Esophagus muscularis mucosa (tissue), 4 donors: ENCODE measurements at regions not wholly inside any gene's neighbourhood (a gene's known extent, or its start where the extent isn't known, plus 50 kb on each side); places are given as distances from the start of the nearest gene placed in this dataset.
"Not testable (repeated sequence)": the region's sequence is repeated elsewhere in the genome, so short reads cannot be mapped to it uniquely, and the experiment has no call there.

Source experiments
- DNase-seq: peaks from one replicate; pipeline ENCODE4 v3.0.0-alpha.2; 2017; ENCODE audit errors: extremely low spot score
- H3K27ac ChIP-seq, 4 donors: fragments of 200-600 bp; sonication (generic); replicated peaks in 1 of 4; 1 replicate in 3 of 4; 2 replicates in 1 of 4; pipeline ENCODE4 v1.5.1; 2016 to 2019; ENCODE audit warnings: mild to moderate bottlenecking in 1 of 4
- H3K27me3 ChIP-seq, 4 donors: fragments of 200-600 bp; sonication (generic); one replicate each; pipeline versions ENCODE4 v1.5.1 to v1.6.0; 2016 to 2019
- H3K36me3 ChIP-seq, 4 donors: fragments of 200-600 bp; sonication (generic); one replicate each; pipeline ENCODE4 v1.5.1; 2016 to 2019
- H3K4me1 ChIP-seq, 4 donors: fragments of 200-600 bp; sonication (generic); one replicate each; pipeline ENCODE4 v1.5.1; 2016 to 2019
- H3K4me3 ChIP-seq, 4 donors: fragments of 200-600 bp; sonication (generic); 1 replicate in 2 of 4; 2 replicates in 2 of 4; pipeline ENCODE4 v1.5.1; 2016 to 2019; ENCODE audit warnings: mild to moderate bottlenecking in 4 of 4, moderate library complexity in 1 of 4
- H3K9me3 ChIP-seq, 4 donors: fragments of 200-600 bp; sonication (generic); 1 replicate in 3 of 4; 2 replicates in 1 of 4; pipeline ENCODE4 v1.5.1; 2016 to 2019
- EP300 ChIP-seq: sonication (generic); formaldehyde crosslinking; IDR thresholded peaks from one replicate; pipeline ENCODE4 v1.6.1; 2017; ENCODE audit warnings: antibody characterized with exemption
- POLR2A ChIP-seq: fragments of 450-650 bp; IDR thresholded peaks from one replicate; pipeline ENCODE4 v1.6.1; 2017; ENCODE audit warnings: antibody characterized with exemption, moderate library complexity, mild to moderate bottlenecking, low read depth
- POLR2AphosphoS5 ChIP-seq, 2 donors: sonication (generic); formaldehyde crosslinking; IDR thresholded peaks; one replicate each; pipeline ENCODE4 v1.6.1; 2017; ENCODE audit warnings: antibody characterized with exemption in 2 of 2
- WGBS: methylation state at CpG from one replicate; pipeline ENCODE4 v1.1.5; 2018; 5-methylcytosine and 5-hydroxymethylcytosine counted together
- intact Hi-C: fragments of 100-400 bp; cut with DNase I; formaldehyde crosslinking; loops from one replicate; pipeline ENCODE4 v1.15.1; 2023
- TF ChIP-seq, protein P1 (sequence below), 3 experiments: fragments of 200-600 bp in 2 of 3; fragments of 450-650 bp in 1 of 3; sonication (generic) in 2 of 3; IDR thresholded peaks; one replicate each; pipeline ENCODE4 v1.5.1; 2017 to 2019; ENCODE audit warnings: antibody characterized with exemption in 3 of 3, mild to moderate bottlenecking in 2 of 3, moderate library complexity in 1 of 3

DNA sequence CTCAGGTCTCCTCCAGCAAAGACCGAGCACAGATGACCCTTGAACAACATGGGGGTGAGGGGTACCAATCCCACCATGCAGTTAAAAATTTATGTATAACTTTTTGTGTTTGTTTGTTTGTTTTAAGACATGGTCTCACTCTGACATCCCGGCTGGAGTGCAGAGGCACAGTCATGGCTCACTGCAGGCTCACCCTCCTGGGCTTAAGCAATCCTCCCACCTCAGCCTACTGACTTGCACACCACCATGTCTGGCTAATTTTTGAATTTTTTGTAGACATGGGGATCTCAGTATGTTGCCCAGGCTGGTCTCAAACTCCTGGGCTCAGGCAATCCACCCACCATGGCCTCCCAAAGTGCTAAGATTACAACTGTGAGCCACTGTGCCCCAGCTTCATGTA is 231.0 kb upstream of the PIK3R1 start:
- 95% methylated on average over 2 of the region's 2 CpGs for WGBS
- H3K4me1 ChIP-seq: peaks cover 8 to 55% (median 42%) of the 10 kb centered on the region in 4 donors
- DNase-seq: no peak
- H3K27me3 ChIP-seq: no peaks in the 10 kb centered on the region
- H3K9me3 ChIP-seq: no peaks in the 10 kb centered on the region
- H3K36me3 ChIP-seq: no peaks in the 10 kb centered on the region
- H3K27ac ChIP-seq: no peak overlapping the region
- intact Hi-C loops: loop anchor here (10.0 kb wide), 1 partner anchor 290 kb away; no protein-coding TSS in a partner anchor
- H3K4me3 ChIP-seq: no peak overlapping the region
- TF ChIP-seq POLR2AphosphoS5 (IDR thresholded peaks at IDR 0.05) (no peak), EP300 (no peak), POLR2A (no peak)
- TF ChIP-seq, protein P1, sequence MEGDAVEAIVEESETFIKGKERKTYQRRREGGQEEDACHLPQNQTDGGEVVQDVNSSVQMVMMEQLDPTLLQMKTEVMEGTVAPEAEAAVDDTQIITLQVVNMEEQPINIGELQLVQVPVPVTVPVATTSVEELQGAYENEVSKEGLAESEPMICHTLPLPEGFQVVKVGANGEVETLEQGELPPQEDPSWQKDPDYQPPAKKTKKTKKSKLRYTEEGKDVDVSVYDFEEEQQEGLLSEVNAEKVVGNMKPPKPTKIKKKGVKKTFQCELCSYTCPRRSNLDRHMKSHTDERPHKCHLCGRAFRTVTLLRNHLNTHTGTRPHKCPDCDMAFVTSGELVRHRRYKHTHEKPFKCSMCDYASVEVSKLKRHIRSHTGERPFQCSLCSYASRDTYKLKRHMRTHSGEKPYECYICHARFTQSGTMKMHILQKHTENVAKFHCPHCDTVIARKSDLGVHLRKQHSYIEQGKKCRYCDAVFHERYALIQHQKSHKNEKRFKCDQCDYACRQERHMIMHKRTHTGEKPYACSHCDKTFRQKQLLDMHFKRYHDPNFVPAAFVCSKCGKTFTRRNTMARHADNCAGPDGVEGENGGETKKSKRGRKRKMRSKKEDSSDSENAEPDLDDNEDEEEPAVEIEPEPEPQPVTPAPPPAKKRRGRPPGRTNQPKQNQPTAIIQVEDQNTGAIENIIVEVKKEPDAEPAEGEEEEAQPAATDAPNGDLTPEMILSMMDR (IDR thresholded peaks at IDR 0.05): no peak

DNA sequence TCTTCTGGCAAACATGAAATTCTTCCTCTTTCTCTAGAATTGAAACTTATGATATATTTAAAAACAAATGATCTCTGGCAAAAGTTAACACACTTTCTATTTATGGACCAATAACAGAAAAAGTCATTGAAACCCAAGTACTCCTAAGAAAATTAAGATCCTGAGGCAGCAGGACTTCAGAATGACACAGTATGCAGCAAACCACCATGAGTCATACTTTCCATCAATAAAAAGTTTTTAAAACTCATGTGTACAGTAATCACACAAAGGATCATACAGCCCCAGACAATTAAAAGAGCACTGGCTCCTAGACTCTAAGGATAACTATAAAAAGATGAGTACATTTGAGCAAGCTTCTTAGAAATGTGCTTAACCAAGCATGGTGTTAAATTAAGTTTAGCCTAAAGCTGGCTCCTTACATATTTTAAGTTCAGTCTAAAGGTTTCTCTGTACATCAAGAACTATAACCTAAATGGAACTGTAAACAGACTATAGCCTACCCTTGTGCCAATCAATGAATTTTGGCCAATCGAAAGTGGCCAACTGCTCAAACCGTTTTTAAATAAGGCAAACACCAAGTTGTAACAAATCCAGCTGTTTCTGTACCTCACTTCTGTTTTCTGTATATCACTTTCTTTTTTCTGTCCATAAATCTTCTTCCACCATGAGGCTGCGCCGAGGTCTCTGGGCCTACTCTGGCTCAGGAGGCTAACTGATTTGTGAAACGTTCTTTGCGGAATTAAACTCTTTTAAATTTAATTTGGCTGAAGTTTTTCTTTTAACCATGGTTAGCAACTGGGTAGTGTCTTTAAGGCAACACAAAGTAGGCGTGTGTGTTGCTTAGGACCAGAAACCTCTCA is 232.1 kb upstream of the PIK3R1 start:
- Histone ChIP-seq H3K9me3 (no peaks in the 10 kb centered on the region), H3K4me1 (peaks cover 4 to 49% (median 36%) of the 10 kb centered on the region in 4 donors), H3K27ac (peak overlapping the region in 3 of 4 donors; percentile 36 to 42 (median 41)), H3K4me3 (no peak overlapping the region), H3K36me3 (no peaks in the 10 kb centered on the region), H3K27me3 (no peaks in the 10 kb centered on the region)
- WGBS: 86% methylated on average over 7 of the region's 7 CpGs
- no peak for TF ChIP-seq POLR2A
- no peak for TF ChIP-seq POLR2AphosphoS5 (IDR thresholded peaks at IDR 0.05)
- no peak for TF ChIP-seq EP300
- TF ChIP-seq, protein P1 (IDR thresholded peaks at IDR 0.05): no peak
- intact Hi-C loops: loop anchor here (10.0 kb wide), 1 partner anchor 289 kb away; no protein-coding TSS in a partner anchor
- no peak for DNase-seq

DNA sequence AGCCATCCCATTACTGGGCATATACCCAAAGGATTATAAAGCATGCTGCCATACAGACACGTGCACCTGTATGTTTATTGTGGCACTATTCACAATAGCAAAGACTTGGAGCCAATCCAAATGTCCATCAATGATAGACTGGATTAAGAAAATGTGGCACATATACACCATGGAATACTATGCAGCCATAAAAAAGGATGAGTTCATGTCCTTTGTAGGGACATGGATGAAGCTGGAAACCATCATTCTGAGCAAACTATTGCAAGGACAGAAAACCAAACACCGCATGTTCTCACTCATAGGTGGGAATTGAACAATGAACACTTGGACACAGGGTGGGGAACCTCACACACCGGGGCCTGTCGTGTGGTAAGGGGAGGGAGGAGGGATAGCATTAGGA is 233.4 kb upstream of the PIK3R1 start:
- H3K9me3 ChIP-seq, H3K36me3 ChIP-seq, H3K4me3 ChIP-seq, H3K27me3 ChIP-seq, DNase-seq: not testable (repeated sequence)
- Histone ChIP-seq H3K27ac (peak overlapping the region in 2 of 4 donors; percentile 60 to 62), H3K4me1 (peaks cover 4 to 62% (median 46%) of the 10 kb centered on the region in 4 donors)
- WGBS: 81% methylated on average over 4 of the region's 4 CpGs
- intact Hi-C loops: loop anchor here (10.0 kb wide), 1 partner anchor 287 kb away; no protein-coding TSS in a partner anchor

DNA sequence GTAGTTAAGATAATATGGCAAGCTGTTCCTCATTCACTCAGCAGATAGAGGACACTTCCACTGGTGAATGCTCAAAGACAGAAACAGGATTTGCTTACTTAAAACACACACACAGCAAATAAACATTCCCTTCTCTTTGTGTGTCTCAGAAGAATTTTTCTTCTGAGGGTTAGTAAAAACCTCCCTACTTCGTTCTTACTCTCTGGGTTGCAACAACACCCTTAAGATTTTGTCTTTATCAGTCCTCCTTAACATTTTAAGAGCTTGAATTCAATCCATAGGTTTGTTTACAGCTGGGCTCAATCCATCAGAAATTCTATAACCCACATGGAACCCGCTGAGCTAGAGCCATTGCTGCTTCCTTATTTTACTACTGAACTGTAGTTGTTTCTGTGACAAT is 237.4 kb upstream of the PIK3R1 start:
- TF ChIP-seq POLR2A (no peak), EP300 (no peak), POLR2AphosphoS5 (IDR thresholded peaks at IDR 0.05) (no peak)
- TF ChIP-seq, protein P1 (IDR thresholded peaks at IDR 0.05): no peak
- no peaks in the 10 kb centered on the region for H3K27me3 ChIP-seq
- H3K36me3 ChIP-seq: no peaks in the 10 kb centered on the region
- H3K9me3 ChIP-seq: no peaks in the 10 kb centered on the region
- H3K4me3 ChIP-seq: no peak overlapping the region
- H3K27ac ChIP-seq: peak overlapping the region in 3 of 4 donors; percentile 37 to 55 (median 52)
- 53% methylated on average over 2 of the region's 2 CpGs for WGBS
- intact Hi-C loops: no loop called here
- peaks cover 0 to 48% (median 38%) of the 10 kb centered on the region in 4 donors for H3K4me1 ChIP-seq
- no peak for DNase-seq

DNA sequence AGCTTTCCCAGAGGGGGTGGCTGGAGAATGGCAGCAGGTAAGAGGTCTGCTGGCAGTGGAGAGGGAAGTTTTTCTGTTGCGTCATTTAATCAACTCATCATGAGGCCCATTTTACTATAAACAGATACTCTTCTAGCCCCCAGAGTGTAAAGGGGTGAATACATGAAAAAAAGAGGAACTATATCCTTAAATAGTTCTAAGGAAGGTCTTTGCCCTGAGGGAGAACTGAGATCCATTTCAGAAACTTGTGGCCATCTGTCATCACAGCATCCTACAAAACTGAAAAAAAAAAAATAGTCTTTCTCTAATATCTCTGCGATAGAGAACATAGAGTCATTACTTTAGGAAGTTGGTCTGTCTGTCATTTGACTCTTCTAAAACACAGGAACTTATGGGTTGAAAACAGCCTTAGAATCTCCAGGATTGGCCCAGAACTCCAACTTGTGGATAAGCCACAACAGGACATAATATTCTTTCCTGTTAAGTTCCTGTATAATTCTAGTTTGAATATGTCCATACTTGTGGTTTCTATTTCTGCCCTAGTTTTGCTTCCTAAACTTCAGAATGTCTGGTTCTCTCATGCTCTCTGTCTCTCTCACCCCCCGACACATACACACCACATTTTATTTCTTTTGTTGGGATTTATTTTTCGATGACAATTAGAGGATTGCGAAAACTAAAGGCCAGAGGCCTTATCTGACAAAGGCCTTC is 238.5 kb upstream of the PIK3R1 start:
- Histone ChIP-seq H3K4me1 (peaks cover 4 to 53% (median 46%) of the 10 kb centered on the region in 4 donors), H3K9me3 (no peaks in the 10 kb centered on the region), H3K4me3 (no peak overlapping the region), H3K36me3 (no peaks in the 10 kb centered on the region), H3K27me3 (no peaks in the 10 kb centered on the region), H3K27ac (peak overlapping the region in 3 of 4 donors; percentile 37 to 52 (median 43))
- intact Hi-C loops: no loop called here
- no peak for DNase-seq
- WGBS: 88% methylated on average over 5 of the region's 5 CpGs
- TF ChIP-seq EP300 (no peak), POLR2A (no peak), POLR2AphosphoS5 (IDR thresholded peaks at IDR 0.05) (no peak)
- TF ChIP-seq, protein P1 (IDR thresholded peaks at IDR 0.05): no peak
